GM20000 (cell line): ENCODE measurements at regions not wholly inside any gene's neighbourhood (a gene's known extent, or its start where the extent isn't known, plus 50 kb on each side); places are given as distances from the start of the nearest gene placed in this dataset.

Experiments
- DNase-seq: peaks from one replicate; pipeline ENCODE4 v3.0.0; 2012; ENCODE audit warnings: low spot score
- TF ChIP-seq, protein P1 (sequence below): IDR thresholded peaks from 2 replicates; pipeline ENCODE4 v1.5.1; 2012; ENCODE audit warnings: mild to moderate bottlenecking, control low read depth; ENCODE audit errors: extremely low read depth, missing control alignments

DNA sequence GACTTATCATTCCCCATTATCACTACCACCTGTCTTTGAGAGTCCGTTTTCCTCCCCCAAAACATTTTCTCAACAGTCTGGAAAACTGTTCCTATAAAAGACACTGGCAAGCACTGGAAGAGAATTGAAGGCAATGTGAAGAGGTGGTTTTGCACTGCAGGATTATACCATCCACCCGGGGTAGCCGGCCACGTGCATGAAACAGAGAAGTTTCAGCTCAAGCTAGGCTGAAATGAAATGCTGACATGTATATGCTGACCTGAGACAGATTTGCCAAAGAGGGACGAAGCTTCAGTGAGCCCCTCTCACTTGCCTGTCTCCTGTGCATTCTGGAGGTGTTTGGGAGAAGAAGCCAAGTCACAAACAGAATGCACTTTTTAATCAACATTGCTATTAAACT, 567.0 kb downstream of the EBF1 start:
- TF ChIP-seq, protein P1, sequence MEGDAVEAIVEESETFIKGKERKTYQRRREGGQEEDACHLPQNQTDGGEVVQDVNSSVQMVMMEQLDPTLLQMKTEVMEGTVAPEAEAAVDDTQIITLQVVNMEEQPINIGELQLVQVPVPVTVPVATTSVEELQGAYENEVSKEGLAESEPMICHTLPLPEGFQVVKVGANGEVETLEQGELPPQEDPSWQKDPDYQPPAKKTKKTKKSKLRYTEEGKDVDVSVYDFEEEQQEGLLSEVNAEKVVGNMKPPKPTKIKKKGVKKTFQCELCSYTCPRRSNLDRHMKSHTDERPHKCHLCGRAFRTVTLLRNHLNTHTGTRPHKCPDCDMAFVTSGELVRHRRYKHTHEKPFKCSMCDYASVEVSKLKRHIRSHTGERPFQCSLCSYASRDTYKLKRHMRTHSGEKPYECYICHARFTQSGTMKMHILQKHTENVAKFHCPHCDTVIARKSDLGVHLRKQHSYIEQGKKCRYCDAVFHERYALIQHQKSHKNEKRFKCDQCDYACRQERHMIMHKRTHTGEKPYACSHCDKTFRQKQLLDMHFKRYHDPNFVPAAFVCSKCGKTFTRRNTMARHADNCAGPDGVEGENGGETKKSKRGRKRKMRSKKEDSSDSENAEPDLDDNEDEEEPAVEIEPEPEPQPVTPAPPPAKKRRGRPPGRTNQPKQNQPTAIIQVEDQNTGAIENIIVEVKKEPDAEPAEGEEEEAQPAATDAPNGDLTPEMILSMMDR = no peak
- DNase-seq = no peak

DNA sequence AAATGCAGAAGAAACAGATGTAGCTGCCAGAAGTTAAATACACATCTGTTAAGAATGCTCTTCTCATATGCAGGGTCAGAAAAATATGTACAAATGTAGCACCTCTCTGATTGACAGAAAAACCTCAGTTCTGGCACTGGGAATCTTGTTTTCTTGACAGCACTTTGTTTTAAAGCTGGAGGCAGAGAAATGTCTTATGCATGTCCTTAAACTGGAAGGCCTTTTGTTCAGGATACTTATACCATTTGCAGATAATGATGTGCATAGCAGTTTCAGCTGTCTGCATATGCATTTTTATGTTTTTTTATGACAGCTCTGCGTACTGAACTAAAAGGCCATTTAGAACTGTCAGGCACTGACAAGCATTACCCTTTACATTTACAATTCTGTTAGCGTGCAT, 567.9 kb downstream of the EBF1 start:
- TF ChIP-seq, protein P1 = no peak
- no peak for DNase-seq

DNA sequence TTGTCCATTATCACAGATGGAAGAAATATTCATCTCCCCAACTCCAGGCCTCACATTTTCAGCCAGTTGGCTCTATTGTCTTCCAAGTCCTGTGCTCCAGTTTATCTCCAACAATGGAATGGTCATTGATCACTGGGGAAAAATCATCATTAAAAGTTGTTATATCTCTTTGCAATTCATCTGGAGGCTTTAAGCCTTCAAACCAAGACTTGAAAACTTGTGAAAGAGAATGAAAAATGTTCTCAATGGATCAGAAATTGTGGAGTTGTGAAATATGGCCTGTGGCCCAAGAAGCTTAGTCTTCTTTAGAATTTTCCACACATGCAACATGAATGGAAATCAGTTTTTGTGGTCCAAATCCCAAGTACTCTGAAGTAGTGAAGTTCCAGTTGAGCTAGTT, 569.6 kb downstream of the EBF1 start:
- TF ChIP-seq, protein P1 = no peak

DNA sequence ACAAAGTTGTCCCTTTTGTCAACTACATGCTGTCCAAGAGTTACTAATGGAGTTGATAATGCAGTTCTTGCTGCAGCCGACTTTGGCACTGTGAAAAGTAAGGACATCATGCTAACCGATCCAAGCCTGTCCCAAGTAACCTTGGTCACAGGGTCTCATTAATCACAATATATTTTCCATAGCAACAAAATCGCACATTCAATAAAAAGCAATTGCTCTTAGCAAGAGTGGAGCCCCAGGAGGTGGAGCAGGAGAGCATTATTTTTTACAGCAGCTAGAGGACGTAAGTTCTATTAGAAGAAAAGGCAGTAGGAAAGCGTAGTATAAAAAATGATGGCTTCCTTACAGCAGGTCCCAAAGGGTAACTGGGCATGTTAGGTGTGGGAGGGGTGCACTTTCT, 570.3 kb downstream of the EBF1 start:
- TF ChIP-seq, protein P1 = no peak
- DNase-seq = no peak

More for the DNA sequence above, 569.6 kb downstream of the EBF1 start:
- DNase-seq = no peak

DNA sequence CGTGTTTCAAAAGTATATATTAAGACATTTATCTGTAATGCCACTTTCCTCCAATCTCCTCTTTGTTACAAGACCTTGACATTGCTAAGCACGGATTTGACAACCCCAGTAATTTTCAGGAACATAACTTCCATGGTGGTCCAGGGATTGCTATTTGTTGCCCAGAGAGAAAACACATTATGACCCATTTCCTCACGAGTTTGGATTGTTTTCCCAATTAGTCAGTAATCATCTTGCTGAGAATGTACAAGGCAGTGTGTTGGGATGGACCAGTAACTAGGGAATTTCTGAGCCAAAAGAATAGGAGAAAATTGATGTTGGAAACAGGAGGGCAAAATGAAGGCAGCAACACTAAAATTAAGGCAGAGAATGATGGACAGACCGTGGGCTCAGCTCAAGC, 574.1 kb downstream of the EBF1 start:
- DNase-seq = no peak
- TF ChIP-seq, protein P1 = no peak

DNA sequence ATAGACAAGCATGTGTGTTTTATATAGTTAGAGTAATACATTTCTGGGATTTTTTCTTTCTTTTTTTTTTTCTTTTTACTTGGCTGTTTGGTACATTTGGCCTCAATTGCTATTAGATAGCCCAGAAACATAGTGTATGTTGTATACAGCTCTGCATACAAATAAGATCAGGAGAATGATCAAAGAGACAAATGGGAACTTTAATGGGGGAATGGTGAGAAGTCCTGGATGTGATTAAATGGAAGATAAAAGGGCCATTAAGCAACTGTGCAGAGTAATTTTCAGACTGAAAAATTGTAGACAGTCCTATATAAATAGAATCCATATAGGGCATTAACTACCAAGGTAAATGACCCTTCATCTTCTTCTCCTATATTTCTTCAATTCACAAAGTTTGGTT, 575.6 kb downstream of the EBF1 start:
- DNase-seq = no peak

DNA sequence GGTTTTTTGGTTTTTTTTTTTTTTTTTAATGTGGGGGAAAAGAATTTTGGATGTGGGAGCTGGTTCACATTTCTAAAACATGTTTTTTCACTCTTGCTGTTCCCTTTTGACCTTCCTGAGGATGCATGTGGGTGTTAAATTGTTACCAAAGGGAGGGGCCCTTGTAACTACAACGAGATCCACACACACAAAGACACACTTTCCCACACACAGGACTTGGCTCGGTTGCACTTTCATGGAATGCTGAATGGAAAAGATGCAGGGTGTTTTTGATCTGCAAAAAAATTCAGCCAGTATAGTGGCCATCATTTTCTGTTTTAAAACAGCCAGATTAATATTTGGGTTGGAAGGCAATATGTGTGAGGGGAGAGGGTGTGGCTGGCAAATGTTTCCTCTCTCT, 576.9 kb downstream of the EBF1 start:
- TF ChIP-seq, protein P1 = no peak
- DNase-seq = no peak

More for the DNA sequence above, 575.6 kb downstream of the EBF1 start:
- TF ChIP-seq, protein P1 = no peak
